ENCODE measurements at regions not wholly inside any gene's neighbourhood (a gene's known extent, or its start where the extent isn't known, plus 50 kb on each side); places are given as distances from the start of the nearest gene placed in this dataset.

GRCh38 chr2:126244937-126245336 is 411.0 kb upstream of the GYPC start:
- H3K4me1 ChIP-seq (ENCODE audit: low read depth), result no peaks in the 10 kb centered on the region
- peak; percentile 54 to 77 for DNase-seq (ENCODE audit: low read depth in 1 of 2, low spot score in 1 of 2)
- no peaks in the 10 kb centered on the region for H3K9me3 ChIP-seq (ENCODE audit: low read depth)
- no peak overlapping the region for H3K4me3 ChIP-seq
- no peaks in the 10 kb centered on the region for H3K36me3 ChIP-seq
- TF ChIP-seq CTCF (IDR thresholded peaks at IDR 0.05; ENCODE audit: low read depth, low read length), result peak; percentile 48
- H3K27ac ChIP-seq, result no peak overlapping the region
- H3K27me3 ChIP-seq, result peaks cover 17% of the 10 kb centered on the region

- no peak for DNase-seq (ENCODE audit: low read depth in 1 of 2, low spot score in 1 of 2)
- no peak for TF ChIP-seq CTCF (IDR thresholded peaks at IDR 0.05; ENCODE audit: low read depth, low read length)
- no peak overlapping the region for H3K4me3 ChIP-seq
- no peaks in the 10 kb centered on the region for H3K27me3 ChIP-seq
- no peaks in the 10 kb centered on the region for H3K4me1 ChIP-seq (ENCODE audit: low read depth)
- H3K27ac ChIP-seq, result no peak overlapping the region
- H3K9me3 ChIP-seq (ENCODE audit: low read depth), result no peaks in the 10 kb centered on the region
- H3K36me3 ChIP-seq, result no peaks in the 10 kb centered on the region
Measured at GRCh38 chr2:126253669-126254068, 402.3 kb upstream of the GYPC start.

- no peak for DNase-seq (ENCODE audit: low read depth in 1 of 2, low spot score in 1 of 2)
- H3K4me1 ChIP-seq (ENCODE audit: low read depth), result no peaks in the 10 kb centered on the region
- no peaks in the 10 kb centered on the region for H3K9me3 ChIP-seq (ENCODE audit: low read depth)
- no peaks in the 10 kb centered on the region for H3K27me3 ChIP-seq
- no peak overlapping the region for H3K4me3 ChIP-seq
- no peak for TF ChIP-seq CTCF (IDR thresholded peaks at IDR 0.05; ENCODE audit: low read depth, low read length)
- no peaks in the 10 kb centered on the region for H3K36me3 ChIP-seq
- no peak overlapping the region for H3K27ac ChIP-seq
Measured at GRCh38 chr2:126264625-126265024, 391.3 kb upstream of the GYPC start.

- no peak for TF ChIP-seq CTCF (IDR thresholded peaks at IDR 0.05; ENCODE audit: low read depth, low read length)
- H3K27me3 ChIP-seq, result no peaks in the 10 kb centered on the region
- no peak overlapping the region for H3K4me3 ChIP-seq
- no peaks in the 10 kb centered on the region for H3K36me3 ChIP-seq
- no peaks in the 10 kb centered on the region for H3K9me3 ChIP-seq (ENCODE audit: low read depth)
- no peak for DNase-seq (ENCODE audit: low read depth in 1 of 2, low spot score in 1 of 2)
- H3K4me1 ChIP-seq (ENCODE audit: low read depth), result no peaks in the 10 kb centered on the region
- H3K27ac ChIP-seq, result no peak overlapping the region
Measured at GRCh38 chr2:126269911-126270310, 386.0 kb upstream of the GYPC start.

GRCh38 chr2:126270587-126270986 is 385.4 kb upstream of the GYPC start:
- H3K27me3 ChIP-seq, result no peaks in the 10 kb centered on the region
- H3K9me3 ChIP-seq (ENCODE audit: low read depth), result no peaks in the 10 kb centered on the region
- H3K27ac ChIP-seq, result no peak overlapping the region
- H3K36me3 ChIP-seq, result no peaks in the 10 kb centered on the region
- TF ChIP-seq CTCF (IDR thresholded peaks at IDR 0.05; ENCODE audit: low read depth, low read length), result no peak
- DNase-seq (ENCODE audit: low read depth in 1 of 2, low spot score in 1 of 2), result no peak
- H3K4me3 ChIP-seq, result no peak overlapping the region
- no peaks in the 10 kb centered on the region for H3K4me1 ChIP-seq (ENCODE audit: low read depth)

GRCh38 chr2:126272401-126272800 is 383.6 kb upstream of the GYPC start:
- DNase-seq (ENCODE audit: low read depth in 1 of 2, low spot score in 1 of 2), result no peak
- H3K4me3 ChIP-seq, result no peak overlapping the region
- no peak overlapping the region for H3K27ac ChIP-seq
- no peaks in the 10 kb centered on the region for H3K27me3 ChIP-seq
- no peaks in the 10 kb centered on the region for H3K4me1 ChIP-seq (ENCODE audit: low read depth)
- no peak for TF ChIP-seq CTCF (IDR thresholded peaks at IDR 0.05; ENCODE audit: low read depth, low read length)
- H3K36me3 ChIP-seq, result no peaks in the 10 kb centered on the region
- H3K9me3 ChIP-seq (ENCODE audit: low read depth), result no peaks in the 10 kb centered on the region

Measured in cardiac muscle cell (in vitro differentiated cells and primary cell).